Caco-2 (cell line): ENCODE measurements at regions not wholly inside any gene's neighbourhood (a gene's known extent, or its start where the extent isn't known, plus 50 kb on each side); places are given as distances from the start of the nearest gene placed in this dataset.

Experiments
- BruUV-seq: library from RNA; stranded (reverse); fragments of 400-500 nt; replicated peaks from 2 replicates; lab custom pipeline; 2021; lab: Mats Ljungman, UMichigan
- CTCF ChIA-PET: fragments of 300-600 bp; sonication (Branson Sonifier 250); formaldehyde crosslinking; loops from one replicate; lab custom pipeline; 2022; ENCODE audit warnings: antibody characterized with exemption; lab: Charles Lee
- POLR2A ChIA-PET: fragments of 300-600 bp; sonication (Branson Sonifier 250); formaldehyde crosslinking; loops from one replicate; lab custom pipeline; 2022; ENCODE audit warnings: antibody characterized with exemption; lab: Charles Lee
- DNase-seq, 2 experiments: peaks; one replicate each; pipeline versions ENCODE4 v3.0.0 to v3.0.0-alpha.2; 2020 to 2022
- H3K27me3 ChIP-seq: replicated peaks from 2 replicates; pipeline ENCODE4 v1.6.0; 2011; ENCODE audit warnings: low read length; ENCODE audit not compliant: control insufficient read depth, insufficient read depth
- H3K36me3 ChIP-seq: 2 replicates; pipeline ENCODE4 v1.5.1; 2011; ENCODE audit warnings: low read length; ENCODE audit not compliant: control insufficient read depth, insufficient read depth
- H3K4me1 ChIP-seq: fragments of 250-450 bp; sonication (Bioruptor Pico); 2 replicates; pipeline ENCODE4 v1.5.1; 2020; ENCODE audit warnings: mild to moderate bottlenecking
- H3K4me3 ChIP-seq: 2 replicates; pipeline ENCODE4 v1.5.1; 2011; ENCODE audit warnings: low read depth, mild to moderate bottlenecking, control low read depth, low read length
- H3K9me3 ChIP-seq: fragments of 250-450 bp; sonication (Bioruptor Pico); 2 replicates; pipeline ENCODE4 v1.5.1; 2020; ENCODE audit warnings: mild to moderate bottlenecking, moderate library complexity
- H3K27ac Mint-ChIP-seq: one replicate; pipeline ENCODE4 v1.8.0; 2022; ENCODE audit warnings: mixed read lengths; ENCODE audit not compliant: unreplicated experiment
- H3K27me3 Mint-ChIP-seq: one replicate; pipeline ENCODE4 v1.8.0; 2022; ENCODE audit warnings: mixed read lengths; ENCODE audit not compliant: insufficient read depth, unreplicated experiment
- H3K36me3 Mint-ChIP-seq: one replicate; pipeline ENCODE4 v1.8.0; 2022; ENCODE audit warnings: mild to moderate bottlenecking, mixed read lengths; ENCODE audit not compliant: insufficient read depth, unreplicated experiment
- H3K4me1 Mint-ChIP-seq: one replicate; pipeline ENCODE4 v1.8.0; 2022; ENCODE audit warnings: low read depth, mixed read lengths; ENCODE audit not compliant: unreplicated experiment
- H3K4me3 Mint-ChIP-seq: one replicate; pipeline ENCODE4 v1.8.0; 2022; ENCODE audit warnings: mild to moderate bottlenecking, moderate library complexity, mixed read lengths; ENCODE audit not compliant: unreplicated experiment
- H3K9me3 Mint-ChIP-seq: one replicate; pipeline ENCODE4 v1.8.0; 2022; ENCODE audit warnings: mixed read lengths; ENCODE audit not compliant: unreplicated experiment
- intact Hi-C: fragments of 100-400 bp; cut with micrococcal nuclease; formaldehyde crosslinking; loops from one replicate; pipeline ENCODE4 v1.10.0; 2022; ENCODE audit not compliant: unreplicated experiment
- TF ChIP-seq, protein P1 (sequence below), 2 experiments: fragments of 200-600 bp in 1 of 2; IDR thresholded peaks; 1 replicate in 1 of 2; 2 replicates in 1 of 2; pipeline versions ENCODE4 v1.5.1 to v1.8.0; 2011 to 2022; ENCODE audit warnings: antibody characterized with exemption in 1 of 2, control low read depth in 1 of 2, inconsistent platforms in 1 of 2, low read depth in 1 of 2, low read length in 1 of 2, mild to moderate bottlenecking in 1 of 2, moderate library complexity in 1 of 2; ENCODE audit not compliant: insufficient read depth in 1 of 2, severe bottlenecking in 1 of 2, unreplicated experiment in 1 of 2

DNA sequence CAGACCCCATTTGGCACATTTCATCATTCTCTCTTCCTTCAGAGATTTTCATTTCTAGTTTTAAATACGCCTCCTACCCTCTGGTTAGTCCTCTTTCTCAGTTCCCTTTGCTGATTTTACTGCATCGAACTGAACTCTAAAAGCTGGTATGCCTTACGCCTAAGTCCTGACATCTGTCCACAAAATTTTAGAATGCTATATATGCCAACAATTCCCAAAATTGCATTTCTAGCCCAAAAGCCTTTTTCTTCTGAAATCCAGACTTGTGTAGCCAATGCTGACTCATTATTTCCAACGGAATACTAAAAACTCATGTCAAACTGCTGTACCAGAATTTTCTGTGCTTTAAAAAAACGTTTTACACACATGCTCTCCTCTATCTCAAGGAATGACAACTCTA lies 1124.4 kb upstream of the TENM4 start:
- Mint-ChIP-seq H3K27me3 (no peaks in the 10 kb centered on the region), H3K4me3 (no peak overlapping the region), H3K36me3 (no peaks in the 10 kb centered on the region), H3K9me3 (no peaks in the 10 kb centered on the region), H3K4me1 (no peaks in the 10 kb centered on the region), H3K27ac (no peak overlapping the region)
- Histone ChIP-seq H3K9me3 (no peaks in the 10 kb centered on the region; the same call in 1 of the 2 replicates), H3K4me1 (0 out of 2 replicates have a peak, but pooled peaks cover 8% of the 10 kb centered on the region), H3K27me3 (no peaks in the 10 kb centered on the region), H3K4me3 (no peak overlapping the region), H3K36me3 (no peaks in the 10 kb centered on the region)
- no TSS peak for BruUV-seq
- intact Hi-C loops = no loop called here
- DNase-seq = no peak
- ChIA-PET CTCF (no interaction called here), POLR2A (no interaction called here)
- TF ChIP-seq, protein P1, sequence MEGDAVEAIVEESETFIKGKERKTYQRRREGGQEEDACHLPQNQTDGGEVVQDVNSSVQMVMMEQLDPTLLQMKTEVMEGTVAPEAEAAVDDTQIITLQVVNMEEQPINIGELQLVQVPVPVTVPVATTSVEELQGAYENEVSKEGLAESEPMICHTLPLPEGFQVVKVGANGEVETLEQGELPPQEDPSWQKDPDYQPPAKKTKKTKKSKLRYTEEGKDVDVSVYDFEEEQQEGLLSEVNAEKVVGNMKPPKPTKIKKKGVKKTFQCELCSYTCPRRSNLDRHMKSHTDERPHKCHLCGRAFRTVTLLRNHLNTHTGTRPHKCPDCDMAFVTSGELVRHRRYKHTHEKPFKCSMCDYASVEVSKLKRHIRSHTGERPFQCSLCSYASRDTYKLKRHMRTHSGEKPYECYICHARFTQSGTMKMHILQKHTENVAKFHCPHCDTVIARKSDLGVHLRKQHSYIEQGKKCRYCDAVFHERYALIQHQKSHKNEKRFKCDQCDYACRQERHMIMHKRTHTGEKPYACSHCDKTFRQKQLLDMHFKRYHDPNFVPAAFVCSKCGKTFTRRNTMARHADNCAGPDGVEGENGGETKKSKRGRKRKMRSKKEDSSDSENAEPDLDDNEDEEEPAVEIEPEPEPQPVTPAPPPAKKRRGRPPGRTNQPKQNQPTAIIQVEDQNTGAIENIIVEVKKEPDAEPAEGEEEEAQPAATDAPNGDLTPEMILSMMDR (IDR thresholded peaks at IDR 0.05; ENCODE audit: insufficient read depth in 1 of 2, low read depth in 1 of 2, low read length in 1 of 2, severe bottlenecking in 1 of 2, unreplicated experiment in 1 of 2) = no peak

DNA sequence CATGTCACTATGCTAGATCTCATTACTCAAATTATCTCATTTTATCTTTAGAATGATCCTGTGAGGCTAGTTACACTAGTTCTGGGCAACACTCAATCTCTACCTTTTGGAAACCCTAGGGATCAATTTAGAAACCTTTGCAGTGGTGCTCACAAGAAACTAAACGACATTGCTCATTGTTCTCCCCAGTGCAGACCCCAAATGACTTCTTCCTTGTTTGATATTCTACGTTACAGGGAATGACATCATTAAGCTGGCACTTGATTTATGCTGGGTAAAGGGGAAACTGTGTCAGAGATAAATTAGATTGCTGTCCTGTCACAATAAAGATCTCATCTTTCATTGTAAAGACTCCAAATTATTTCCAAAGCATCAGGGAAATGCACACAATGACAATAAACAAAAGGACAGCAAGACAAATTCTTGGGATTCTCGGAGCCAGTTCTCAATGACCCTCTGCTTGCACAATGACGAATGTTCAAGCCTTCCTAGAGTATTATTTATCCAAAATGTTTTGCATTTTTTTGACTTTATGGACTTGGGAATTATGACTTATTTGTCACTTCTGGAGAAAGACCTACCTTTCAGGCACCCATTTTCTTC lies 1121.8 kb upstream of the TENM4 start:
- no TSS peak for BruUV-seq
- Histone ChIP-seq H3K4me3 (no peak overlapping the region), H3K27me3 (no peaks in the 10 kb centered on the region), H3K36me3 (no peaks in the 10 kb centered on the region), H3K4me1 (0 out of 2 replicates have a peak, but pooled peaks cover 8% of the 10 kb centered on the region), H3K9me3 (no peaks in the 10 kb centered on the region)
- peaks cover 2% of the 10 kb centered on the region for H3K27me3 Mint-ChIP-seq
- TF ChIP-seq, protein P1 (IDR thresholded peaks at IDR 0.05; ENCODE audit: insufficient read depth in 1 of 2, low read depth in 1 of 2, low read length in 1 of 2, severe bottlenecking in 1 of 2, unreplicated experiment in 1 of 2) = no peak
- ChIA-PET CTCF (no interaction called here), POLR2A (no interaction called here)
- H3K9me3 Mint-ChIP-seq = no peaks in the 10 kb centered on the region
- DNase-seq = no peak
- H3K4me1 Mint-ChIP-seq = no peaks in the 10 kb centered on the region
- no peak overlapping the region for H3K4me3 Mint-ChIP-seq
- no peak overlapping the region for H3K27ac Mint-ChIP-seq
- intact Hi-C loops = no loop called here
- H3K36me3 Mint-ChIP-seq = no peaks in the 10 kb centered on the region

DNA sequence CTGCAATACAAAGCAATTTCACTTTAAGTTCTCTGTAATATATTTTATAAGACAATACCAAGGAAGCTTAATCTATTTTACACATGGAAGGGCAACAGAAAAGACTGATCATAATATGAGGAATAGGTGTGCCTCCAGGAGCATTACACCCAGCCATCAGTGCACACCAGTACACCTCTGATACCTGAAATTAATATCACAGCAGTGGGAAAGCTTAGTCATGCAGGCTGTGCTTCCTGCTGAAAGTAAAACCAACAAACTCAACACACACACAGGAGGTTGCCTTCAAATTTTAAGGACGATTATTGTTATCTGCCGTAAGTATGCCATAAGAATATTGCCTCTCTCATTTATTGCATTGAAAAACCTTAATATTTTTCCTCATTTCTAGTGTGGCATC lies 1119.1 kb upstream of the TENM4 start:
- Mint-ChIP-seq H3K4me3 (no peak overlapping the region), H3K27me3 (peaks cover 2% of the 10 kb centered on the region), H3K27ac (no peak overlapping the region), H3K9me3 (no peaks in the 10 kb centered on the region), H3K36me3 (no peaks in the 10 kb centered on the region), H3K4me1 (no peaks in the 10 kb centered on the region)
- H3K4me3 ChIP-seq = no peak overlapping the region
- H3K27me3 ChIP-seq = no peaks in the 10 kb centered on the region
- intact Hi-C loops = no loop called here
- no TSS peak for BruUV-seq
- no peaks in the 10 kb centered on the region for H3K36me3 ChIP-seq
- DNase-seq = no peak
- ChIA-PET POLR2A (no interaction called here), CTCF (interaction anchor here (1.1 kb wide), 1 partner anchor 24 kb away, joined by 3 read pairs; no protein-coding TSS in a partner anchor)
- no peaks in the 10 kb centered on the region for H3K9me3 ChIP-seq
- H3K4me1 ChIP-seq = 0 out of 2 replicates have a peak, but pooled peaks cover 8% of the 10 kb centered on the region
- TF ChIP-seq, protein P1 (IDR thresholded peaks at IDR 0.05; ENCODE audit: insufficient read depth in 1 of 2, low read depth in 1 of 2, low read length in 1 of 2, severe bottlenecking in 1 of 2, unreplicated experiment in 1 of 2) = no peak
